GM10266 (cell line): ENCODE measurements at regions not wholly inside any gene's neighbourhood (a gene's known extent, or its start where the extent isn't known, plus 50 kb on each side); places are given as distances from the start of the nearest gene placed in this dataset.

Source experiments
- DNase-seq: peaks from one replicate; pipeline ENCODE4 v3.0.0; 2012; ENCODE audit errors: extremely low spot score
- TF ChIP-seq, protein P1 (sequence below): IDR thresholded peaks from 2 replicates; pipeline ENCODE4 v1.5.1; 2012; ENCODE audit warnings: mild to moderate bottlenecking, low read depth; ENCODE audit not compliant: control insufficient read depth, insufficient read depth; ENCODE audit errors: missing control alignments

DNA sequence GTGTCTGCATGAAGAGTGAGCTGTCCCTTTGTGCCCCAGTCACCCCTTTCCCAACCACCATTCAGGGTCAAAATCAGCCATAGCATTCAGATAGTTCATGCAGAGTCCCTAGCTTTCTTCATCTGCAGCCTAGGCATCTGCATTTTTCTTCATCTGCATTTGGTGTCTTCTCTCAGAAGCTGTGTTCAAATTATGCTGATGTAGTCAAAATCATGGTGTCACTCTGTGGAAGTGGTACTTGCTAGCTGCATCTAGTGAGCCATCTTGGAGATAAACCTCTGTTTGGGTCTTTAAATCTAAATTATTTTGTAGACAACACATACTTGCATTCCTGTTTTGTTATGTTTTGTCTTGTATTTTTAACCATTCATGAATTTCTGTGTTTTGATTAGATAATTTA, 119.8 kb downstream of the DDX3Y start:
- TF ChIP-seq, protein P1, sequence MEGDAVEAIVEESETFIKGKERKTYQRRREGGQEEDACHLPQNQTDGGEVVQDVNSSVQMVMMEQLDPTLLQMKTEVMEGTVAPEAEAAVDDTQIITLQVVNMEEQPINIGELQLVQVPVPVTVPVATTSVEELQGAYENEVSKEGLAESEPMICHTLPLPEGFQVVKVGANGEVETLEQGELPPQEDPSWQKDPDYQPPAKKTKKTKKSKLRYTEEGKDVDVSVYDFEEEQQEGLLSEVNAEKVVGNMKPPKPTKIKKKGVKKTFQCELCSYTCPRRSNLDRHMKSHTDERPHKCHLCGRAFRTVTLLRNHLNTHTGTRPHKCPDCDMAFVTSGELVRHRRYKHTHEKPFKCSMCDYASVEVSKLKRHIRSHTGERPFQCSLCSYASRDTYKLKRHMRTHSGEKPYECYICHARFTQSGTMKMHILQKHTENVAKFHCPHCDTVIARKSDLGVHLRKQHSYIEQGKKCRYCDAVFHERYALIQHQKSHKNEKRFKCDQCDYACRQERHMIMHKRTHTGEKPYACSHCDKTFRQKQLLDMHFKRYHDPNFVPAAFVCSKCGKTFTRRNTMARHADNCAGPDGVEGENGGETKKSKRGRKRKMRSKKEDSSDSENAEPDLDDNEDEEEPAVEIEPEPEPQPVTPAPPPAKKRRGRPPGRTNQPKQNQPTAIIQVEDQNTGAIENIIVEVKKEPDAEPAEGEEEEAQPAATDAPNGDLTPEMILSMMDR = no peak
- no peak for DNase-seq

DNA sequence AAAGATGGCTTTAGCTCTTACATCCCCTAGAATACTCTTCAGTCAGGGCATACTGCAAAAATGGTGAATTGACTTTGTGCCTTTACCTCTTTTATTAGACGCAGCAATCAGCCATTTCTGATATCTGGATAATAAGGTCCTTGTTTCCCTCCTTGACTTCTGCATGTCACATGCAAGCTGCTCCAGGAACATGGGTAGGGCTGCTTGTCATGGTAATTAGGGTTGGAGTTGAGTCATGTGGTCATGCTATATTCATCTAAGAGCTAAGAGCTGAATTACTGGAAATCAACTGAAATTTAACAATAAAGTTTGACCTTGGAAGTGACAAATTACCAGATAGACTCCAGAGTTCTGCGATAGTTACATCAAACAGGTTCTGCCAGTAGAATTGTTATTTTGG, 122.2 kb downstream of the DDX3Y start:
- TF ChIP-seq, protein P1 = no peak
- DNase-seq = no peak

DNA sequence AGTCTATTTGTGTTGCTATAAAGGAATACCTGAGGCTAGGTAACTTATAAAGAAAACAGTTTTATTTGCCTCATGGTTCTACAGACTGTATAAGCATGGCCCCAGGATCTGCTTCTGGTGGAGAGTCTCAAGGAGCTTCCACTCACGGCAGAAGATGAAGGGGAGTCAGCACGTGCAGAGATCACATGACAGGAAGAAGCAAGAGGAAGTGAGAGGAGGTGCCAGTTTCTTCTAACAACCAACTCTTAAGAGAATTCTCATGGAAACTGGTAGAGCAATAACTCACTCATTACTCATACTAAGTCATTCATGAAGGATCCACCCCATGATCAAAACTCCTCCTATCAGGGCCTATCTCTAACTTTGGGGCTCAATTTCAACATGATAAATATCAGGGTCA, 135.6 kb downstream of the DDX3Y start:
- TF ChIP-seq, protein P1 = no peak
- DNase-seq = no peak

DNA sequence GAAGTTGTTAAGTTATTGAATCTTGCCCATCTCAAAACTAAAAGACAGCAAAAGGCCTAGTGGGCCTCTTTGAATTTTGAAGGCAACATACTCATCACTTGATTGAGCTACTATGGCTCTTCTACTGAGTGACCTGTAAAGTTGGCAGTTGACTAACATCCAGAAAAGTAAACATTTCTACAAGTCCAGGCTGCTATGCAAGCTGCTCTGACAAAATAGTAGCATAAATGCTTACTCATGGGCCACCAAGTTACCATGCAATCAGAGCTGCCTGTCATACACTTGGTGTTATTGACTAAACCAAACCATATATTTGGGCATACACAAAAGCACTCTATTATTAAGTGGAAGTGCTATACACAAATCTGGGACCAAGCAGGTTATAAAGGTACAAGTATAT, 148.8 kb downstream of the DDX3Y start:
- TF ChIP-seq, protein P1 = no peak
- no peak for DNase-seq

DNA sequence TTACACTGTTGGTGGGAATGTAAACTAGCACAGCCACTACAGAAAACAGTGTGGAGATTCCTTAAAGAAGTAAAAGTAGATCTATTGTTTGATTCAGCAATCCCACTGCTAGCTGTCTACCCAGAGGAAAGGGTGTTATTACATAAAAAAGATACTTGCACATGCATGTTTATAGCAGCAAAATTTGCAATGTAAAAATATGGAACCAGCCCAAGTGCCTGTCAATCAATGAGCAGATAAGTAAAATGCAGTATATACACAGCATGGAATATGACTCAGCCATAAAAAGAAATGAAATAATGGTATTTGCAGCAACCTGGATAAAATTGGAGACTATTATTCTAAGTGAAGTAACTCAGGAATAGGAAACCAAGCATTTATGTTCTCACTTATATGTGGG, 161.7 kb downstream of the DDX3Y start:
- TF ChIP-seq, protein P1 = no peak
- DNase-seq = no peak

DNA sequence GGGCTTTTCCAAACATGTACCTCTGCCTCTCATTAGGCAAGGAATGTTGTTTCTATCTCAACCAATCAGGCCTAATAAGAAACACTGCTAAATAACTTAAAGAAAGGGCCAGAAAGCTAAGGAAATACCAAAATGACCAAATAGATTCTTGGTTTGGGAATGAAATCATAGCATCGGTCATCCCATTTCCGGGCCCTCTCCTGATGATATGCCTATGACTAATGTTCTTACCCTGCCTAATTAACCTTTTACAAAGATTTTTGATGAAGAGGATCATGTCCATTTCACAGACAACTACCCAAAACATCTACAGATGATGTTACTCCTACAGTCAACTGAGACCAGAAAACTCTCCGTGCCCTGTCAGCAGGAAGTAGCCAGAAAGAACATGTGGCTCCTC, 164.0 kb downstream of the DDX3Y start:
- TF ChIP-seq, protein P1 = no peak
- no peak for DNase-seq

DNA sequence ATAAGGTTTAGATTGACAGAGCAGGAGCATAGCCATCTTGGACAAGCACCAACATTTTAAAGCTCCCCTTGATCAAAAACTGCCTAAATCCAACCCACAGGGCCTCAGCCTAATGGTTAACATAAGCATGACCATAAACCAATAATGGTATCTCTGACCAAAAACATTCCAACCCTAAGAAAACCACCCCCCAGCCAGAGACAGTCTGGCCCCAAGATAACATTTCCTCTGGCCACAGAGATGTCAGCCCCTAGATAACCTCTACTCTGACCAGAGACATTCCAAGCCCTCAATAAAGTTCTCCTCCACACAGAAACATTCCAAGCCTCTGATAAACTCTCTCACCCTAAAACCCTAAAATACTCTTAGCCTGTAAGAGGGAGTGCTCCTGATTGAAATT, 164.4 kb downstream of the DDX3Y start:
- no peak for DNase-seq
- TF ChIP-seq, protein P1 = no peak
